SK-N-SH treated with all-trans-retinoic acid at 6 μM for 48 hours (cell line): ENCODE measurements at regions not wholly inside any gene's neighbourhood (a gene's known extent, or its start where the extent isn't known, plus 50 kb on each side); places are given as distances from the start of the nearest gene placed in this dataset.
"Not testable (repeated sequence)": the region's sequence is repeated elsewhere in the genome, so short reads cannot be mapped to it uniquely, and the experiment has no call there.

Experiments
- ATAC-seq: fragments of 200-7000 bp; cut with Tn5 transposase; 3 replicates; pipeline ENCODE4 v1.9.1; 2020; ENCODE audit warnings: mild to moderate bottlenecking, moderate library complexity
- ARNTL ChIP-seq: fragments of 450-650 bp; formaldehyde crosslinking; IDR thresholded peaks from 2 replicates; pipeline ENCODE4 v1.5.0; 2020; ENCODE audit warnings: low read depth, mild to moderate bottlenecking, moderate library complexity, borderline replicate concordance
- BACH2 ChIP-seq: fragments of 250-450 bp; sonication (Bioruptor Pico); IDR thresholded peaks from 2 replicates; pipeline ENCODE4 v1.9.0; 2021; ENCODE audit warnings: mild to moderate bottlenecking, borderline replicate concordance
- CREB5 ChIP-seq: fragments of 250-450 bp; sonication (Bioruptor Pico); IDR thresholded peaks from 2 replicates; pipeline ENCODE4 v1.5.1; 2020; ENCODE audit warnings: low read depth, mild to moderate bottlenecking, moderate library complexity
- CSDC2 ChIP-seq: fragments of 250-450 bp; sonication (Bioruptor Pico); IDR thresholded peaks from 2 replicates; pipeline ENCODE4 v1.5.0; 2020; ENCODE audit warnings: mild to moderate bottlenecking, moderate library complexity
- GLIS3 ChIP-seq: fragments of 250-450 bp; sonication (Bioruptor Pico); IDR thresholded peaks from 2 replicates; pipeline ENCODE4 v1.5.0; 2020; ENCODE audit warnings: mild to moderate bottlenecking, moderate library complexity
- OSR1 ChIP-seq: fragments of 250-450 bp; sonication (Bioruptor Pico); IDR thresholded peaks from 2 replicates; pipeline ENCODE4 v1.8.0; 2022; ENCODE audit warnings: moderate library complexity, mild to moderate bottlenecking, inconsistent platforms
- PATZ1 ChIP-seq: fragments of 250-450 bp; sonication (Bioruptor Pico); IDR thresholded peaks from 2 replicates; pipeline ENCODE4 v1.8.0; 2020; ENCODE audit warnings: mild to moderate bottlenecking, moderate library complexity, borderline replicate concordance
- PPARA ChIP-seq: fragments of 250-450 bp; sonication (Bioruptor Pico); IDR thresholded peaks from 2 replicates; pipeline ENCODE4 v1.5.0; 2020; ENCODE audit warnings: mild to moderate bottlenecking, borderline replicate concordance
- TCF4 ChIP-seq: fragments of 250-450 bp; sonication (Bioruptor Pico); IDR thresholded peaks from 2 replicates; pipeline ENCODE4 v1.8.0; 2021; ENCODE audit warnings: mild to moderate bottlenecking, moderate library complexity, borderline replicate concordance
- TOX ChIP-seq: fragments of 250-450 bp; sonication (Bioruptor Pico); IDR thresholded peaks from 2 replicates; pipeline ENCODE4 v1.8.0; 2021; ENCODE audit warnings: mild to moderate bottlenecking, moderate library complexity, borderline replicate concordance
- ZC3H10 ChIP-seq: fragments of 250-450 bp; sonication (Bioruptor Pico); IDR thresholded peaks from 2 replicates; pipeline ENCODE4 v1.5.1; 2021; ENCODE audit warnings: mild to moderate bottlenecking, moderate library complexity
- ZFP30 ChIP-seq: fragments of 450-650 bp; formaldehyde crosslinking; IDR thresholded peaks from 2 replicates; pipeline ENCODE4 v1.5.0; 2022; ENCODE audit warnings: mild to moderate bottlenecking, moderate library complexity
- ZNF565 ChIP-seq: fragments of 450-650 bp; formaldehyde crosslinking; conservative IDR thresholded peaks from 2 replicates; pipeline ENCODE4 v1.5.0; 2020; ENCODE audit warnings: low read depth, mild to moderate bottlenecking, moderate library complexity
- ZNF70 ChIP-seq: fragments of 450-650 bp; formaldehyde crosslinking; IDR thresholded peaks from 2 replicates; pipeline ENCODE4 v1.5.0; 2020; ENCODE audit warnings: mild to moderate bottlenecking, moderate library complexity
- ZNF8 ChIP-seq: fragments of 450-650 bp; formaldehyde crosslinking; IDR thresholded peaks from 2 replicates; pipeline ENCODE4 v1.5.0; 2020; ENCODE audit warnings: mild to moderate bottlenecking, moderate library complexity
- TF ChIP-seq, protein P1 (sequence below): fragments of 250-450 bp; sonication (Bioruptor Pico); IDR thresholded peaks from 2 replicates; pipeline ENCODE4 v1.8.0; 2021; ENCODE audit warnings: low read depth, mild to moderate bottlenecking, moderate library complexity, borderline replicate concordance
- TF ChIP-seq, protein P2 (sequence below): fragments of 250-450 bp; sonication (Bioruptor Pico); IDR thresholded peaks from 2 replicates; pipeline ENCODE4 v1.5.0; 2020; ENCODE audit warnings: mild to moderate bottlenecking, moderate library complexity

DNA sequence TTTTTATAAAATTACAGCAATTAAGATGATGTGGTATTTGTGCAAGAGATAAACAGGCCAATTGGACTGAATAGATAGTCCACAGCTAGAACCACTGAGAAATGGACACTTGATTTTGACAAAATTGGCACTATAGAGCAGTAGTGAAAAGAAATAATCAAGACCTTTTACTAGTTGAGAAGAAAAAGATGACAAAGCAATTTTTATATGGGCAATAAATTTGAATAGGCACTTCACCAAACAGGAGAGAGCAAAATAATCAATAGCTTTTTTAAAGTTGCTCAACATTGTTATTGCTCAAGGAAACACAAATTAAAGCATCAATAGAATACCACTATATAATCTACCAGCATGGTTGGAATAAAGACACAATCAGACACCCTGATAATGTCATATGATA, 193.5 kb upstream of the FTMT start:
- TF ChIP-seq BACH2 (CRISPR knock-in tag), result no peak
- TF ChIP-seq PPARA (CRISPR knock-in tag), result no peak
- TF ChIP-seq OSR1 (CRISPR knock-in tag), result no peak
- no peak for TF ChIP-seq TOX (CRISPR knock-in tag)
- ATAC-seq, result no peak

GRCh38 chr5:121660142-121660541, 191.5 kb upstream of the FTMT start:
- TF ChIP-seq ZNF8 (no peak), ZNF565 (CRISPR knock-in tag) (no peak), ZFP30 (CRISPR knock-in tag) (no peak)
- TF ChIP-seq, protein P1, sequence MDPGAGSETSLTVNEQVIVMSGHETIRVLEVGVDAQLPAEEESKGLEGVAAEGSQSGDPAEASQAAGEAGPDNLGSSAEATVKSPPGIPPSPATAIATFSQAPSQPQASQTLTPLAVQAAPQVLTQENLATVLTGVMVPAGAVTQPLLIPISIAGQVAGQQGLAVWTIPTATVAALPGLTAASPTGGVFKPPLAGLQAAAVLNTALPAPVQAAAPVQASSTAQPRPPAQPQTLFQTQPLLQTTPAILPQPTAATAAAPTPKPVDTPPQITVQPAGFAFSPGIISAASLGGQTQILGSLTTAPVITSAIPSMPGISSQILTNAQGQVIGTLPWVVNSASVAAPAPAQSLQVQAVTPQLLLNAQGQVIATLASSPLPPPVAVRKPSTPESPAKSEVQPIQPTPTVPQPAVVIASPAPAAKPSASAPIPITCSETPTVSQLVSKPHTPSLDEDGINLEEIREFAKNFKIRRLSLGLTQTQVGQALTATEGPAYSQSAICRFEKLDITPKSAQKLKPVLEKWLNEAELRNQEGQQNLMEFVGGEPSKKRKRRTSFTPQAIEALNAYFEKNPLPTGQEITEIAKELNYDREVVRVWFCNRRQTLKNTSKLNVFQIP (CRISPR knock-in tag), result no peak
- ATAC-seq, result no peak

GRCh38 chr5:121665542-121665941, 186.1 kb upstream of the FTMT start:
- not testable (repeated sequence) for ATAC-seq

DNA sequence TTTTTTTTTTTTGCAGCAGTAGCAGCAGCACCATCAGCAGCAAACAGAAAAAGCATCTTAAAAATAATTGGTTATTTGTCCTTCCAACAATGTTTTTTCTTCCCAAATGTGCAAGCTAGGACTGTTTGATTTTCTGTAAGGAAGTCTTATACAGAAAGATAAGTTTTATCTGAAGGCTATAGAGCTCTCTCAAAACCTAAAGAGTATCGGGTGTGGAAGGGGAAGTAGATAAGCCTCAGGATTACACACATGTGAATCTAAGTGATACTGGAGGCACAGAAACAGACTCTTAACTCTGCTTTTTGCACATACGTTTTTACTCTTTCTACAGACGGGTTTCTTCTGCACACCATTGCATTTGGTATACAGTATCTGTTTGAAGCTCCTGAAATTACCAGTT, 184.4 kb upstream of the FTMT start:
- no peak for ATAC-seq

GRCh38 chr5:121668635-121669034, 183.0 kb upstream of the FTMT start:
- TF ChIP-seq GLIS3 (CRISPR knock-in tag) (no peak), ZNF70 (CRISPR knock-in tag) (no peak), ZNF565 (CRISPR knock-in tag) (no peak), CSDC2 (CRISPR knock-in tag) (no peak), OSR1 (CRISPR knock-in tag) (no peak), PPARA (CRISPR knock-in tag) (no peak), PATZ1 (no peak), ZC3H10 (CRISPR knock-in tag) (no peak), ZNF8 (no peak), TOX (CRISPR knock-in tag) (no peak), CREB5 (CRISPR knock-in tag) (no peak), TCF4 (CRISPR knock-in tag) (no peak)
- TF ChIP-seq, protein P1 (CRISPR knock-in tag), result no peak
- TF ChIP-seq, protein P2, sequence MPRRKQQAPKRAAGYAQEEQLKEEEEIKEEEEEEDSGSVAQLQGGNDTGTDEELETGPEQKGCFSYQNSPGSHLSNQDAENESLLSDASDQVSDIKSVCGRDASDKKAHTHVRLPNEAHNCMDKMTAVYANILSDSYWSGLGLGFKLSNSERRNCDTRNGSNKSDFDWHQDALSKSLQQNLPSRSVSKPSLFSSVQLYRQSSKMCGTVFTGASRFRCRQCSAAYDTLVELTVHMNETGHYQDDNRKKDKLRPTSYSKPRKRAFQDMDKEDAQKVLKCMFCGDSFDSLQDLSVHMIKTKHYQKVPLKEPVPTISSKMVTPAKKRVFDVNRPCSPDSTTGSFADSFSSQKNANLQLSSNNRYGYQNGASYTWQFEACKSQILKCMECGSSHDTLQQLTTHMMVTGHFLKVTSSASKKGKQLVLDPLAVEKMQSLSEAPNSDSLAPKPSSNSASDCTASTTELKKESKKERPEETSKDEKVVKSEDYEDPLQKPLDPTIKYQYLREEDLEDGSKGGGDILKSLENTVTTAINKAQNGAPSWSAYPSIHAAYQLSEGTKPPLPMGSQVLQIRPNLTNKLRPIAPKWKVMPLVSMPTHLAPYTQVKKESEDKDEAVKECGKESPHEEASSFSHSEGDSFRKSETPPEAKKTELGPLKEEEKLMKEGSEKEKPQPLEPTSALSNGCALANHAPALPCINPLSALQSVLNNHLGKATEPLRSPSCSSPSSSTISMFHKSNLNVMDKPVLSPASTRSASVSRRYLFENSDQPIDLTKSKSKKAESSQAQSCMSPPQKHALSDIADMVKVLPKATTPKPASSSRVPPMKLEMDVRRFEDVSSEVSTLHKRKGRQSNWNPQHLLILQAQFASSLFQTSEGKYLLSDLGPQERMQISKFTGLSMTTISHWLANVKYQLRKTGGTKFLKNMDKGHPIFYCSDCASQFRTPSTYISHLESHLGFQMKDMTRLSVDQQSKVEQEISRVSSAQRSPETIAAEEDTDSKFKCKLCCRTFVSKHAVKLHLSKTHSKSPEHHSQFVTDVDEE (CRISPR knock-in tag), result no peak
- no peak for ATAC-seq

More for the DNA sequence above, 184.4 kb upstream of the FTMT start:
- TF ChIP-seq TCF4 (CRISPR knock-in tag), result no peak
- TF ChIP-seq ARNTL, result no peak
- TF ChIP-seq TOX (CRISPR knock-in tag), result no peak
- TF ChIP-seq, all 23 proteins: peak for 0
